HEK293 (cell line): ENCODE measurements at regions not wholly inside any gene's neighbourhood (a gene's known extent, or its start where the extent isn't known, plus 50 kb on each side); places are given as distances from the start of the nearest gene placed in this dataset.

ENCODE experiments used
- CTCF ChIA-PET: fragments of 350-600 bp; formaldehyde crosslinking; extraction: SDS; loops from one replicate; lab custom pipeline; 2021; ENCODE audit warnings: antibody characterized with exemption; lab: Yijun Ruan, JAX
- POLR2A ChIA-PET: fragments of 300-600 bp; formaldehyde crosslinking; extraction: SDS; loops from one replicate; lab custom pipeline; 2020; ENCODE audit warnings: antibody characterized with exemption, inconsistent platforms; lab: Yijun Ruan, JAX
- H3K27ac ChIP-seq: fragments of 200-500 bp; sonication (Bioruptor generic); 2 replicates; pipeline ENCODE4 v1.5.1; 2014; ENCODE audit warnings: low read depth, low read length, control low read depth, inconsistent platforms; ENCODE audit errors: extremely low read depth
- H3K36me3 ChIP-seq, 2 experiments: fragments of 200-500 bp in 1 of 2; sonication (Bioruptor generic) in 1 of 2; 1 replicate in 1 of 2; 2 replicates in 1 of 2; pipeline ENCODE4 v1.5.1; 2014 to 2017; ENCODE audit warnings: inconsistent platforms in 2 of 2, low read length in 2 of 2; ENCODE audit not compliant: control insufficient read depth in 2 of 2, insufficient read depth in 1 of 2
- H3K4me1 ChIP-seq: fragments of 200-500 bp; sonication (Bioruptor generic); 2 replicates; pipeline ENCODE4 v1.5.1; 2014; ENCODE audit warnings: mild to moderate bottlenecking, low read length, inconsistent platforms; ENCODE audit not compliant: control insufficient read depth, insufficient read depth
- H3K4me3 ChIP-seq: 2 replicates; pipeline ENCODE4 v1.5.1; 2011; ENCODE audit warnings: low read depth, mild to moderate bottlenecking, control low read depth, low read length, moderate library complexity
- H3K9me3 ChIP-seq: fragments of 200-500 bp; sonication (Bioruptor generic); 2 replicates; pipeline ENCODE4 v1.5.1; 2014; ENCODE audit warnings: low read depth, low read length, inconsistent platforms; ENCODE audit not compliant: control insufficient read depth, insufficient read depth
- GLIS1 ChIP-seq: fragments of 450-650 bp; formaldehyde crosslinking; IDR thresholded peaks from 2 replicates; pipeline ENCODE4 v1.5.1; 2016; ENCODE audit warnings: missing biosample characterization, missing genetic modification characterization
- GLIS2 ChIP-seq: fragments of 450-650 bp; formaldehyde crosslinking; IDR thresholded peaks from 2 replicates; pipeline ENCODE4 v1.5.1; 2016; ENCODE audit warnings: missing biosample characterization, missing genetic modification characterization
- OVOL3 ChIP-seq: fragments of 450-650 bp; formaldehyde crosslinking; IDR thresholded peaks from 2 replicates; pipeline ENCODE4 v1.5.1; 2016; ENCODE audit warnings: missing biosample characterization, missing genetic modification characterization
- SALL2 ChIP-seq: fragments of 450-650 bp; formaldehyde crosslinking; IDR thresholded peaks from 2 replicates; pipeline ENCODE4 v1.5.0; 2017; ENCODE audit warnings: missing biosample characterization, mild to moderate bottlenecking, missing genetic modification characterization, borderline replicate concordance
- WT1 ChIP-seq: fragments of 450-650 bp; formaldehyde crosslinking; IDR thresholded peaks from 2 replicates; pipeline ENCODE4 v1.5.1; 2016; ENCODE audit warnings: missing biosample characterization, missing genetic modification characterization
- ZBTB7A ChIP-seq: fragments of 450-650 bp; formaldehyde crosslinking; IDR thresholded peaks from 2 replicates; pipeline ENCODE4 v1.5.1; 2016; ENCODE audit warnings: low read depth, missing biosample characterization, missing genetic modification characterization
- ZFHX2 ChIP-seq: fragments of 450-650 bp; formaldehyde crosslinking; conservative IDR thresholded peaks from 2 replicates; pipeline ENCODE4 v1.5.1; 2016; ENCODE audit warnings: missing biosample characterization, missing genetic modification characterization
- ZNF10 ChIP-seq: fragments of 450-650 bp; formaldehyde crosslinking; IDR thresholded peaks from 2 replicates; pipeline ENCODE4 v1.5.1; 2017; ENCODE audit warnings: missing biosample characterization, missing genetic modification characterization
- ZNF211 ChIP-seq: fragments of 450-650 bp; formaldehyde crosslinking; IDR thresholded peaks from 2 replicates; pipeline ENCODE4 v1.5.1; 2016; ENCODE audit warnings: low read depth, missing biosample characterization, missing genetic modification characterization
- ZNF26 ChIP-seq: fragments of 450-650 bp; formaldehyde crosslinking; IDR thresholded peaks from 2 replicates; pipeline ENCODE4 v1.5.1; 2016; ENCODE audit warnings: missing biosample characterization, missing genetic modification characterization
- ZNF292 ChIP-seq: fragments of 450-650 bp; formaldehyde crosslinking; IDR thresholded peaks from 2 replicates; pipeline ENCODE4 v1.5.1; 2016; ENCODE audit warnings: low read depth, missing biosample characterization, missing genetic modification characterization, borderline replicate concordance
- ZNF311 ChIP-seq: fragments of 450-650 bp; formaldehyde crosslinking; IDR thresholded peaks from 2 replicates; pipeline ENCODE4 v1.5.1; 2017; ENCODE audit warnings: missing biosample characterization, missing genetic modification characterization, borderline replicate concordance
- ZNF416 ChIP-seq: fragments of 450-650 bp; formaldehyde crosslinking; IDR thresholded peaks from 2 replicates; pipeline ENCODE4 v1.5.1; 2016; ENCODE audit warnings: missing biosample characterization, missing genetic modification characterization
- ZNF48 ChIP-seq: fragments of 450-650 bp; formaldehyde crosslinking; IDR thresholded peaks from 2 replicates; pipeline ENCODE4 v1.5.1; 2016; ENCODE audit warnings: missing biosample characterization, missing genetic modification characterization
- ZNF518A ChIP-seq: fragments of 450-650 bp; formaldehyde crosslinking; conservative IDR thresholded peaks from 2 replicates; pipeline ENCODE4 v1.5.1; 2016; ENCODE audit warnings: low read depth, missing biosample characterization, missing genetic modification characterization
- ZNF521 ChIP-seq: fragments of 450-650 bp; formaldehyde crosslinking; IDR thresholded peaks from 2 replicates; pipeline ENCODE4 v1.5.1; 2017; ENCODE audit warnings: missing biosample characterization, mild to moderate bottlenecking, missing genetic modification characterization
- ZNF610 ChIP-seq: fragments of 450-650 bp; formaldehyde crosslinking; IDR thresholded peaks from 2 replicates; pipeline ENCODE4 v1.5.1; 2016; ENCODE audit warnings: missing biosample characterization, missing genetic modification characterization, borderline replicate concordance
- ZNF670 ChIP-seq: fragments of 450-650 bp; formaldehyde crosslinking; IDR thresholded peaks from 2 replicates; pipeline ENCODE4 v1.5.1; 2016; ENCODE audit warnings: missing biosample characterization, missing genetic modification characterization, low read depth
- ZNF677 ChIP-seq: fragments of 450-650 bp; IDR thresholded peaks from 2 replicates; pipeline ENCODE4 v1.5.0; 2018; ENCODE audit warnings: missing biosample characterization, mild to moderate bottlenecking, missing genetic modification characterization, moderate library complexity
- TF ChIP-seq, protein P1 (sequence below): fragments of 450-650 bp; formaldehyde crosslinking; IDR thresholded peaks from 2 replicates; pipeline ENCODE4 v1.5.1; 2016; ENCODE audit warnings: missing biosample characterization, missing genetic modification characterization
- TF ChIP-seq, protein P2 (sequence below): fragments of 450-650 bp; formaldehyde crosslinking; IDR thresholded peaks from 2 replicates; pipeline ENCODE4 v1.5.1; 2017; ENCODE audit warnings: missing biosample characterization, missing genetic modification characterization

DNA sequence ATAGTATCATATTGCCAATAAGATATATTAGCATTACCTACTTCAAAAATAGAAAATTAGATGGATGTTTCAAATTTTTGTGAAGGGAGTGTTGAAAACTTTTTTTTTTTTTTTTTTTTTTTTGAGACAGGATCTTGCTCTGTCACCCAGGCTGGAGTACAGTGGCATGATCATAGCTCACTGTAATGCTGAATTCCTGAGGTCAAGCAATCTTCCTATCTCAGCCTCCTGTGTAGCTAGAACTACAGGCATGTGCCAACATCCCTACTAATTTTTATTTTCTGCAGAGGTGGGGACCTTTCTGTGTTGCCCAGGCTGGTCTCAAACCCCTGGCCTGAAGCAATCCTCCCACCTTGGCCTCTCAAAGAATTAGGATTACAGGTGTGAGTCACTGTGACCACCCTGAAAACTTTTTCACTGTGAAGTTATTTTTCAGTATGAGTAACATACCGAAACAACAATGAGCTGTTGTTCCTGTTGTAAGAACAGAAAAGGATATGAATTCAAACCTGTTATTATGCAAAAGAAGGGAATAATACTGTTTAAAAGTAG lies 266.9 kb downstream of the NEBL start:
- CTCF ChIA-PET: no interaction called here
- POLR2A ChIA-PET: no interaction called here
- TF ChIP-seq ZNF521 (tag by site-specific recombination): no peak
- TF ChIP-seq, all 188 proteins: peak for 0

DNA sequence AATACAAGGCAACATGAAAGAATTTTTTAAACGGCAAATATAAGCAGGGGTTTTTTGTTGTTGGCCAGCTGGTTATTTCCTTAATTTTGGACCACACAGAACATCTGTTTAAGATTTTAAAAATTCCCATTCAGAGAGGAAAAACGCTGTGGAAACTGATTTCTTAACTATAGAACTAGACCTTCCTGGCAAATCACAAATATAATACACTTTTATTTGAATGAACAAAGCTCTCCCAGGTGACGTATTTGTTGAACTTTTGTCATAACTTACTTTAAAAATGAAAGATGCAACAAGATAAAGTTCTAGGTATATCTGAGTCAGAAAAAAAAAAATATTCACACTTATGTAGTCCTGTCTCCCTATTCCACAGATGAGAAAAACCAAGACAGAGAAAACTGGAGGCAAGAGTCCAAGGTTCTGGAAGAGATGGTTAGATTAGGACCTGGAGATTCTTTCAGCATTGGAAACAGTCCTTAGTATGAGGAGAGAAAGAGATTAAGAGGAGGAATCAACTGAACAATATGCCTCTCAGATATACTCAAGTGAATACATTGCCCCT lies 269.1 kb downstream of the NEBL start:
- no peaks in the 10 kb centered on the region for H3K9me3 ChIP-seq
- no peak for TF ChIP-seq ZNF311 (tag by site-specific recombination)
- TF ChIP-seq ZNF211 (tag by site-specific recombination): no peak
- no peak for TF ChIP-seq ZNF677 (tag by site-specific recombination)
- no peak for TF ChIP-seq ZFHX2 (tag by site-specific recombination)
- peaks cover 6% of the 10 kb centered on the region for H3K4me1 ChIP-seq
- ChIA-PET CTCF (no interaction called here), POLR2A (no interaction called here)
- no peak overlapping the region for H3K27ac ChIP-seq
- H3K36me3 ChIP-seq: no peaks in the 10 kb centered on the region
- H3K4me3 ChIP-seq: no peak overlapping the region

More for the DNA sequence above, 266.9 kb downstream of the NEBL start:
- Histone ChIP-seq H3K27ac (no peak overlapping the region), H3K4me1 (no peaks in the 10 kb centered on the region), H3K9me3 (no peaks in the 10 kb centered on the region), H3K4me3 (no peak overlapping the region), H3K36me3 (no peaks in the 10 kb centered on the region)

DNA sequence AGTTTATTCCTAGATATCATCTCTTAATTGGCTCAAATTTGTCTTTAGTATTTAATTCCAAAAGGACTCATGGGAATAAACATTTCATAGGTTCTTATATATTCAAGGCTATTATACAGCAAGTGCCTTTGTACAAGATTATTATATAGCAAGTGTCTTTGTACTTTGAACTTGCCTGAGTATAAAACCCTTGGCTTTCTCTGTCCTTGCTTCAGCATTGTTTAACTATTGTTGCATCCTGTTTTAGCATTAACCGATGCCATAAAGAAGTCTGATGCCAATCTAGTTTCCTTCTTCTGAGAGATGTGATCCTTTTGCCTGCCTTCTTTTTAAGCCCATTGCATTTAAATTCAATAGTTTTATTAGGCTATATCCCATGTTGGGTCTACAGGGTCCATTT lies 270.0 kb downstream of the NEBL start:
- ChIA-PET POLR2A (no interaction called here), CTCF (no interaction called here)
- Histone ChIP-seq H3K27ac (no peak overlapping the region), H3K36me3 (no peaks in the 10 kb centered on the region), H3K4me1 (peaks cover 10% of the 10 kb centered on the region), H3K9me3 (no peaks in the 10 kb centered on the region), H3K4me3 (no peak overlapping the region)
- TF ChIP-seq ZNF26 (tag by site-specific recombination): no peak
- no peak for TF ChIP-seq GLIS1 (tag by site-specific recombination)
- TF ChIP-seq, protein P1, sequence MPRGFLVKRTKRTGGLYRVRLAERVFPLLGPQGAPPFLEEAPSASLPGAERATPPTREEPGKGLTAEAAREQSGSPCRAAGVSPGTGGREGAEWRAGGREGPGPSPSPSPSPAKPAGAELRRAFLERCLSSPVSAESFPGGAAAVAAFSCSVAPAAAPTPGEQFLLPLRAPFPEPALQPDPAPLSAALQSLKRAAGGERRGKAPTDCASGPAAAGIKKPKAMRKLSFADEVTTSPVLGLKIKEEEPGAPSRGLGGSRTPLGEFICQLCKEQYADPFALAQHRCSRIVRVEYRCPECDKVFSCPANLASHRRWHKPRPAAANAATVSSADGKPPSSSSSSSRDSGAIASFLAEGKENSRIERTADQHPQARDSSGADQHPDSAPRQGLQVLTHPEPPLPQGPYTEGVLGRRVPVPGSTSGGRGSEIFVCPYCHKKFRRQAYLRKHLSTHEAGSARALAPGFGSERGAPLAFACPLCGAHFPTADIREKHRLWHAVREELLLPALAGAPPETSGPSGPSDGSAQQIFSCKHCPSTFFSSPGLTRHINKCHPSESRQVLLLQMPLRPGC (tag by site-specific recombination): no peak
- no peak for TF ChIP-seq ZNF610 (tag by site-specific recombination)
- TF ChIP-seq, protein P2, sequence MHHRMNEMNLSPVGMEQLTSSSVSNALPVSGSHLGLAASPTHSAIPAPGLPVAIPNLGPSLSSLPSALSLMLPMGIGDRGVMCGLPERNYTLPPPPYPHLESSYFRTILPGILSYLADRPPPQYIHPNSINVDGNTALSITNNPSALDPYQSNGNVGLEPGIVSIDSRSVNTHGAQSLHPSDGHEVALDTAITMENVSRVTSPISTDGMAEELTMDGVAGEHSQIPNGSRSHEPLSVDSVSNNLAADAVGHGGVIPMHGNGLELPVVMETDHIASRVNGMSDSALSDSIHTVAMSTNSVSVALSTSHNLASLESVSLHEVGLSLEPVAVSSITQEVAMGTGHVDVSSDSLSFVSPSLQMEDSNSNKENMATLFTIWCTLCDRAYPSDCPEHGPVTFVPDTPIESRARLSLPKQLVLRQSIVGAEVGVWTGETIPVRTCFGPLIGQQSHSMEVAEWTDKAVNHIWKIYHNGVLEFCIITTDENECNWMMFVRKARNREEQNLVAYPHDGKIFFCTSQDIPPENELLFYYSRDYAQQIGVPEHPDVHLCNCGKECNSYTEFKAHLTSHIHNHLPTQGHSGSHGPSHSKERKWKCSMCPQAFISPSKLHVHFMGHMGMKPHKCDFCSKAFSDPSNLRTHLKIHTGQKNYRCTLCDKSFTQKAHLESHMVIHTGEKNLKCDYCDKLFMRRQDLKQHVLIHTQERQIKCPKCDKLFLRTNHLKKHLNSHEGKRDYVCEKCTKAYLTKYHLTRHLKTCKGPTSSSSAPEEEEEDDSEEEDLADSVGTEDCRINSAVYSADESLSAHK (tag by site-specific recombination): no peak
- no peak for TF ChIP-seq ZBTB7A (tag by site-specific recombination)
- no peak for TF ChIP-seq ZNF10 (tag by site-specific recombination)
- TF ChIP-seq SALL2 (tag by site-specific recombination): no peak
- TF ChIP-seq ZNF416 (tag by site-specific recombination): no peak
- TF ChIP-seq WT1 (tag by site-specific recombination): no peak
- no peak for TF ChIP-seq GLIS2 (tag by site-specific recombination)
- no peak for TF ChIP-seq ZNF292 (tag by site-specific recombination)
- no peak for TF ChIP-seq ZNF48 (tag by site-specific recombination)
- no peak for TF ChIP-seq OVOL3 (tag by site-specific recombination)
- TF ChIP-seq ZNF670 (tag by site-specific recombination): no peak
- TF ChIP-seq ZNF518A: no peak
